ENCODE measurements at regions not wholly inside any gene's neighbourhood (a gene's known extent, or its start where the extent isn't known, plus 50 kb on each side); places are given as distances from the start of the nearest gene placed in this dataset.

DNA sequence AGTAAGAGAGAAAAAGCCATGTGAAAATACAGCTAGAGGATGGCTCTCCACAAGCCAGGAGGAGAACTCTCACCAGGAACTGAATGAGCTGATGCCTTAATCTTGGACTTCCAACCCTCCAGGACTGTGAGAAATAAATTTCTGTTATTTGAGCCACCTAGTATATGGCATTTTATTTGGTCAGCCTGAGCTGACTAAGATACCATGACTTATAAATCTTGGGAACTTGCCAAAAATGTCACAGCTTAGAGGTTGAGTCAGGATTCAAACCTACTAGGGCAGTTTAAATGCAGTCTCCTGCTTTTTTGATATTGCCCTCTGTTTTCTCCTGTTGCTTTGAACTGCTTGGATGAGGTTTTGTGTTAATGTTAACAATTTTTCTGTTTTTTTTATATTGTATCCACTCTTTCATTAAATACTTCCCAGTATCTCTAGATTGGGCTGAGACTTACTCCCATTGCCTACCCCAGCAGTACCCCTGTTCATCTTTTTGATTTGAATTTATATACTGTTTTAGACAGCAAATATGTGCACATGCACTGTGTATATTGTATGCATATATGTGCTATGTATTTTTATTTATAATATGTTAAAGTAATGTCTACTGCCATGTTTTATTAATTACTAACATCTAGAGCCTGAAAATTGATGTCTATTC is 1223.2 kb downstream of the OTOL1 start:
- BruUV-seq (replicated peaks) = no TSS peak
- Histone ChIP-seq H3K4me2 (ENCODE audit: control insufficient read depth, insufficient read depth) (no peak overlapping the region), H4K20me1 (ENCODE audit: control insufficient read depth, insufficient read depth) (no peaks in the 10 kb centered on the region), H3K27me3 (replicated peaks in 1 of 2; ENCODE audit: control insufficient read depth in 2 of 2, insufficient read depth in 2 of 2, low read length in 1 of 2) (no peaks in the 10 kb centered on the region), H3K9ac (ENCODE audit: control insufficient read depth, insufficient read depth, low read length) (no peak overlapping the region), H2AFZ (ENCODE audit: control insufficient read depth, low read depth, low read length) (no peak overlapping the region), H3K27ac (ENCODE audit: control insufficient read depth, insufficient read depth) (no peak overlapping the region), H3K4me3 (no peak overlapping the region), H3K36me3 (ENCODE audit: control insufficient read depth in 2 of 2, insufficient read depth in 2 of 2, low read length in 1 of 2) (no peaks in the 10 kb centered on the region), H3K4me1 (ENCODE audit: control insufficient read depth, insufficient read depth, low read length) (no peaks in the 10 kb centered on the region), H3K9me3 (replicated peaks; ENCODE audit: control insufficient read depth, insufficient read depth, low read length) (no peaks in the 10 kb centered on the region), H3K79me2 (ENCODE audit: control insufficient read depth, insufficient read depth, low read length) (no peaks in the 10 kb centered on the region)
- SMC1A ChIA-PET (ENCODE audit: uncharacterized antibody, unreplicated experiment) = interaction anchor here (0.6 to 1.3 kb wide), 4 partner anchors 8 to 799 kb away, joined by 3 to 4 read pairs (median 3); no protein-coding TSS in a partner anchor
- intact Hi-C loops (cut with micrococcal nuclease; ENCODE audit: unreplicated experiment) = no loop called here
- no peak for ATAC-seq
- FAIRE-seq = no peak
- RAD21 ChIA-PET (ENCODE audit: unreplicated experiment) = no interaction called here
- POLR2A ChIA-PET = no interaction called here
- in situ Hi-C loops (cut with MboI) = no loop called here
- CTCF ChIA-PET = no interaction called here
- DNase-seq (ENCODE audit: low read depth, low spot score) = no peak
- TF ChIP-seq, protein P1, sequence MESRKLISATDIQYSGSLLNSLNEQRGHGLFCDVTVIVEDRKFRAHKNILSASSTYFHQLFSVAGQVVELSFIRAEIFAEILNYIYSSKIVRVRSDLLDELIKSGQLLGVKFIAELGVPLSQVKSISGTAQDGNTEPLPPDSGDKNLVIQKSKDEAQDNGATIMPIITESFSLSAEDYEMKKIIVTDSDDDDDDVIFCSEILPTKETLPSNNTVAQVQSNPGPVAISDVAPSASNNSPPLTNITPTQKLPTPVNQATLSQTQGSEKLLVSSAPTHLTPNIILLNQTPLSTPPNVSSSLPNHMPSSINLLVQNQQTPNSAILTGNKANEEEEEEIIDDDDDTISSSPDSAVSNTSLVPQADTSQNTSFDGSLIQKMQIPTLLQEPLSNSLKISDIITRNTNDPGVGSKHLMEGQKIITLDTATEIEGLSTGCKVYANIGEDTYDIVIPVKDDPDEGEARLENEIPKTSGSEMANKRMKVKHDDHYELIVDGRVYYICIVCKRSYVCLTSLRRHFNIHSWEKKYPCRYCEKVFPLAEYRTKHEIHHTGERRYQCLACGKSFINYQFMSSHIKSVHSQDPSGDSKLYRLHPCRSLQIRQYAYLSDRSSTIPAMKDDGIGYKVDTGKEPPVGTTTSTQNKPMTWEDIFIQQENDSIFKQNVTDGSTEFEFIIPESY (IDR thresholded peaks at IDR 0.05) = no peak
- TF ChIP-seq ZNF274 (IDR thresholded peaks at IDR 0.05; ENCODE audit: insufficient read depth, insufficient read length) = no peak
- TF ChIP-seq CEBPB (IDR thresholded peaks at IDR 0.05; ENCODE audit: borderline replicate concordance in 1 of 2, low read depth in 2 of 2, low read length in 2 of 2) = no peak
- TF ChIP-seq CHD2 (IDR thresholded peaks at IDR 0.05; ENCODE audit: borderline replicate concordance, low read depth, low read length) = no peak
- TF ChIP-seq USF1 (IDR thresholded peaks at IDR 0.05; ENCODE audit: borderline replicate concordance, extremely low read length, insufficient read depth, low read depth, low read length) = no peak
- TF ChIP-seq ZNF622 (IDR thresholded peaks at IDR 0.05) = no peak
- no peak for TF ChIP-seq SIX5 (IDR thresholded peaks at IDR 0.05; ENCODE audit: low read depth, low read length, severe bottlenecking)
- TF ChIP-seq, protein P2, sequence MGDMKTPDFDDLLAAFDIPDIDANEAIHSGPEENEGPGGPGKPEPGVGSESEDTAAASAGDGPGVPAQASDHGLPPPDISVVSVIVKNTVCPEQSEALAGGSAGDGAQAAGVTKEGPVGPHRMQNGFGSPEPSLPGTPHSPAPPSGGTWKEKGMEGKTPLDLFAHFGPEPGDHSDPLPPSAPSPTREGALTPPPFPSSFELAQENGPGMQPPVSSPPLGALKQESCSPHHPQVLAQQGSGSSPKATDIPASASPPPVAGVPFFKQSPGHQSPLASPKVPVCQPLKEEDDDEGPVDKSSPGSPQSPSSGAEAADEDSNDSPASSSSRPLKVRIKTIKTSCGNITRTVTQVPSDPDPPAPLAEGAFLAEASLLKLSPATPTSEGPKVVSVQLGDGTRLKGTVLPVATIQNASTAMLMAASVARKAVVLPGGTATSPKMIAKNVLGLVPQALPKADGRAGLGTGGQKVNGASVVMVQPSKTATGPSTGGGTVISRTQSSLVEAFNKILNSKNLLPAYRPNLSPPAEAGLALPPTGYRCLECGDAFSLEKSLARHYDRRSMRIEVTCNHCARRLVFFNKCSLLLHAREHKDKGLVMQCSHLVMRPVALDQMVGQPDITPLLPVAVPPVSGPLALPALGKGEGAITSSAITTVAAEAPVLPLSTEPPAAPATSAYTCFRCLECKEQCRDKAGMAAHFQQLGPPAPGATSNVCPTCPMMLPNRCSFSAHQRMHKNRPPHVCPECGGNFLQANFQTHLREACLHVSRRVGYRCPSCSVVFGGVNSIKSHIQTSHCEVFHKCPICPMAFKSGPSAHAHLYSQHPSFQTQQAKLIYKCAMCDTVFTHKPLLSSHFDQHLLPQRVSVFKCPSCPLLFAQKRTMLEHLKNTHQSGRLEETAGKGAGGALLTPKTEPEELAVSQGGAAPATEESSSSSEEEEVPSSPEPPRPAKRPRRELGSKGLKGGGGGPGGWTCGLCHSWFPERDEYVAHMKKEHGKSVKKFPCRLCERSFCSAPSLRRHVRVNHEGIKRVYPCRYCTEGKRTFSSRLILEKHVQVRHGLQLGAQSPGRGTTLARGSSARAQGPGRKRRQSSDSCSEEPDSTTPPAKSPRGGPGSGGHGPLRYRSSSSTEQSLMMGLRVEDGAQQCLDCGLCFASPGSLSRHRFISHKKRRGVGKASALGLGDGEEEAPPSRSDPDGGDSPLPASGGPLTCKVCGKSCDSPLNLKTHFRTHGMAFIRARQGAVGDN (IDR thresholded peaks at IDR 0.05) = no peak
- TF ChIP-seq CHD1 (IDR thresholded peaks at IDR 0.05; ENCODE audit: low read depth, low read length) = no peak
- no peak for TF ChIP-seq MTA3 (IDR thresholded peaks at IDR 0.05; ENCODE audit: borderline replicate concordance, low read length)
- no peak for TF ChIP-seq RCOR1 (conservative IDR thresholded peaks at IDR 0.05; ENCODE audit: low read depth, low read length)
- TF ChIP-seq TCF12 (IDR thresholded peaks at IDR 0.05; ENCODE audit: low read depth, low read length) = no peak
- no peak for TF ChIP-seq ZBED1 (IDR thresholded peaks at IDR 0.05; ENCODE audit: borderline replicate concordance)
- TF ChIP-seq NR2F1 (conservative IDR thresholded peaks at IDR 0.05) = no peak
- TF ChIP-seq NR2C2 (IDR thresholded peaks at IDR 0.05; ENCODE audit: borderline replicate concordance, control insufficient read depth, insufficient read length, low read depth) = no peak
- TF ChIP-seq SMAD5 (IDR thresholded peaks at IDR 0.05; ENCODE audit: low read depth) = no peak
- TF ChIP-seq, protein P3, sequence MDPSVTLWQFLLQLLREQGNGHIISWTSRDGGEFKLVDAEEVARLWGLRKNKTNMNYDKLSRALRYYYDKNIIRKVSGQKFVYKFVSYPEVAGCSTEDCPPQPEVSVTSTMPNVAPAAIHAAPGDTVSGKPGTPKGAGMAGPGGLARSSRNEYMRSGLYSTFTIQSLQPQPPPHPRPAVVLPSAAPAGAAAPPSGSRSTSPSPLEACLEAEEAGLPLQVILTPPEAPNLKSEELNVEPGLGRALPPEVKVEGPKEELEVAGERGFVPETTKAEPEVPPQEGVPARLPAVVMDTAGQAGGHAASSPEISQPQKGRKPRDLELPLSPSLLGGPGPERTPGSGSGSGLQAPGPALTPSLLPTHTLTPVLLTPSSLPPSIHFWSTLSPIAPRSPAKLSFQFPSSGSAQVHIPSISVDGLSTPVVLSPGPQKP (IDR thresholded peaks at IDR 0.05; ENCODE audit: low read depth, low read length) = no peak
- no peak for TF ChIP-seq ZNF24 (IDR thresholded peaks at IDR 0.05)
